Skin of body (tissue), 1 donor: ENCODE measurements at regions not wholly inside any gene's neighbourhood (a gene's known extent, or its start where the extent isn't known, plus 50 kb on each side); places are given as distances from the start of the nearest gene placed in this dataset.
"Not testable (repeated sequence)": the region's sequence is repeated elsewhere in the genome, so short reads cannot be mapped to it uniquely, and the experiment has no call there.

Experiments
- DNase-seq: peaks from one replicate; lab custom pipeline; 2025; lab: John Stamatoyannopoulos, UW

DNA sequence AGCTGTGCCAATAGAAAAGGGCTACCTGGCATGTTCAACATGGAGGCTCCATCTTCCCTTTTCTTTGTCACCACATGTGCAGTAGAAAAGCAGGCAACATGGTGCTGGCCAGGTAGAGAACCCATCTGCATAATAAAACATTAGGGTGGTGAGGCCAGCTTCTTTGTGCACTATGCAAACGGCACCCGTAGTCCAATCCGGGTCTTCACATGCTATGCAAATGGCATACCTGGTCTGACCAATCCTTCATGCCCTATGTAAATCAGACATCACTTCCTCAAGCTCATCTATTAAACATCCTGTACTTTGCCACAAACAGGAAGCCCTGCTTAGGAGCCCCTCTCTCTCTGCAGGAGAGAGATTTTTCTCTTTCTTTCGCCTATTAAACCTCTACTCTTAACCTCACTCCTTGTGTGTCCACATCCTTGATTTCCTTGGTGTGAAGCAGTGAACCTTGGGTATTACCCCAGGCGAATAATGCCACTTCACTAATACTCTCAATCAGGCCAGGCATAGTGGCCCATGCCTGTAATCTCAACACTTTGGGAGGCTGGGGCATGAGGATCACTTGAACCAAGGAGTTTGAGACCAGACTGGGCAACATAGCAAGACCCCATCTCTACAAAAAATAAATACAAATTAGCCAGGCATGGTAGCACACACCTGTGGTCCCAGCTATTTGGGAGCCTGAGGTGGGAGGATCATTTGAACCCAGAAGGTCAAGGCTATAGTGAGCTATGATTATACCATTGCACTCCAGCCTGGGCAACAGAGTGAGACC, 111.3 kb upstream of the MRI1 start:
- no peak for DNase-seq

DNA sequence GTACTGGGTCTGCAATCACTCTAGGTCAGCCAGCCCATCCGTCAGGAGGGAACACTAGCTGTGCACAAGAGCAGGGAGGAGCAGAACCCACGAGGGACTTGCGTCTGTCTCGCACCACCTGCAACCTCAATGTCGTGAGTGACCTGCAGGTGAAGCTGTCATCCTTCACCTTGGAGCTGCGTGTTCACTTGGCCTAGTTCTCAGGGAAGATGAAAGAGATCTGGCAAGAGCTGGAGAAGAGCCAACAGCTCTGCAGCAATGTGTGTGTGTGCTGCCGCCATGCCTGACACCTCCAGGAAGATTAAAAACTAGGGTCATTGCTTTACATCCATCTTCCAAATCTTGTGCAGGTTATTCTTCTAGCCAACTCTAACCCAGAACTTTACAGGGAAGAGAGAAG, 117.6 kb upstream of the MRI1 start:
- no peak for DNase-seq

DNA sequence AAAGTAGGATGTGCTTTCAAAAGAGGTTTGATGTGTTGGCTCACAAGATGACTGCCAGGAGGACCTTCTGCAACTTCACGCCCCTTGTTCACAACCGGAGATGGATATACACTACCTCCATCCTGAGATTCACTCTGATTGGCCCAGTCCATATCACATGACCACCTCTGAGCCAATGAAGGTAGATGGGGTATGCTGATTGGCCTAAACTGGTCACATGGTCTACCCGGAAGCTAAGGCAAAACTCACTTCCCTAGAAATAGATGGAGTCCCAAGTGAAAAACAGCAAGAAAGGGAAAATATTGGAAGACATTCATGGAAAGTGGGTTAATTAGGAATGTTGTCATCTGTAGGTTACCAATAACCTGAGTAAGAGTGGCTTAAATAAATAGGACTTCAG, 119.7 kb upstream of the MRI1 start:
- DNase-seq: no peak

GRCh38 chr19:13640611-13641010, 123.7 kb upstream of the MRI1 start:
- no peak for DNase-seq

DNA sequence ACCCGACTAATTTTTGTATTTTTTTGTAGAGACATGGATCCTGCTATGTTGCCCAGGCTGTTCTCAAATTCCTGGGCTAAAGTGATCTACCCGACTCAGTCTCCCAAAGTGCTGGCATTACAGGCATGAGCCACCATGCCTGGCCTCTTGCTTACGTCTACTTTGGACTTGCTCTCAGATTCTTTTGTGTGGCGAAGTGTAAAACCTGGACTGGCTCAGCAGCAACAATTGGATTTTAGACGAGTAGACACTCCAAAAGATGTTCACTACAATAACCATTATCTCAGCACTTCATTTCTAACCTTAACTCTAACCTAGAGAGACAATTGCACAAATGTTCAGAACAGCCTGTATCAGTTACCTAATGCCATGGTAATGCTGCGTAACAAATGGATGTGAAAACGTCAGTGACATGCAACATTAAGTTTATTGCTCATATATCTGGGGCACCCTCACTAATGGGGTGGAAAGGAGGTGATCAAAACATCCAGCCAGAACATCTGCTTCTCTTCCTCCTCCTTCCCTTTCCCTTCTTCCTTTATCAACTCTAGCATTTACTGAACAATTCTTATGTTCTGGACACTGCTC, 124.9 kb upstream of the MRI1 start:
- DNase-seq: no peak

GRCh38 chr19:13637664-13638063, 126.7 kb upstream of the MRI1 start:
- no peak for DNase-seq

DNA sequence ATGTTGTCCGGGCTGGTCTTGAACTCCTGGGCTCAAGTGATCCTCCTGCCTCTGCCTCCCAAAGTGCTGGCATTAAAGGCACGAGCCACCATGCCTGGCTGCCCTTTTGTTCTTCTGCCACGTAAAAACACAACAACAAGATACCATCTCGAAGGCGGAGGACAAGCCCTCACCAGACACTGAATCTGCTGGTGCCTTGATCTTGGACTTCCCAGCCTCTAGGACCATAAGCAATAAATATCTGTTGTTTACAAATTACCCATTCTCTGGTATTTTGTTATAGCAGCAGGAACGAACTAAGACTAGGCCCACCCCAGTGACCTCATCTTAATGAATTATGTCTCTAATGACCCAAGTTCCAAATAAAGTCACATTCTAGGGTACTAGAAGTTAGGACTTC, 128.4 kb upstream of the CACNA1A start:
- no peak for DNase-seq

GRCh38 chr19:13633522-13633922, 127.2 kb upstream of the CACNA1A start:
- no peak for DNase-seq

DNA sequence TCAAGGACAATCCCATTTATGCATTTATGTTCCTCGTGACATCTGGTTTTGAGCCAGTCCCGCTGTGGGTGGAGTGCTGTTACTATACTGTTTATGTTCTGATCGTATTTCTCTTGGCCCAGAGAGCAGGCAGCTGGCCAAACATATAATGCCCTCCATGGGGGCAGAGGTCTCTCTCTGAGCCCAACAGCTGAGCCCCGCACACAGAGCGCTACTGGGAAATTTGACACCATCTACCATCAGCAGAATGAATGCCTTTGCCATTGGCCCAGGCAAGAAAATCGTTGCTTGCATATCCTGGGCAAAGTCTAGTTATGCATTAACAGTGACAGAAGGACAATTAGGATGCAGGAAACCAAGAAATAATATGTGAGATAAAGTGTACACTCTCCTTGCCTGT, 126.8 kb upstream of the CACNA1A start:
- DNase-seq: peak; percentile 43

GRCh38 chr19:13632164-13632563, 125.9 kb upstream of the CACNA1A start:
- DNase-seq: not testable (repeated sequence)

GRCh38 chr19:13629687-13630357, 123.5 kb upstream of the CACNA1A start:
- no peak for DNase-seq

DNA sequence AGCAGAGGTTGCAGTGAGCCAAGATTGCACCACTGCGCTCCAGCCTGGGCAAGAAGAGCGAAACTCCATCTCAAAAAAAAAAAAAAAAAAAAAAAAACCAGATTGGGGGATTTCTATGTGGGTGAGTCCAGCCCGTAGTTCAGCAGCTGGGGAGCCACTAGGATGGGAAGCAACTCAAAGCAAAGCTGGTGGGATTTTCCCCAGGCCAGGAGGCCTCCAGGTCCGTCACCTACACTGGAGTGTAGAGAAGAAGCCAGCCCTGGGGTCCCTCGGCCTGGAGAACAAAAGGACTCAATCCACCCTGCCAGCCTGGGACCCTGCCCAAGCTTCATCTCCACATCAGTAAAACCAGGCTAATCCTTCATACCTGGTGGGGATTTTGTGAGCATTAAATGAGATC, 121.3 kb upstream of the CACNA1A start:
- no peak for DNase-seq

DNA sequence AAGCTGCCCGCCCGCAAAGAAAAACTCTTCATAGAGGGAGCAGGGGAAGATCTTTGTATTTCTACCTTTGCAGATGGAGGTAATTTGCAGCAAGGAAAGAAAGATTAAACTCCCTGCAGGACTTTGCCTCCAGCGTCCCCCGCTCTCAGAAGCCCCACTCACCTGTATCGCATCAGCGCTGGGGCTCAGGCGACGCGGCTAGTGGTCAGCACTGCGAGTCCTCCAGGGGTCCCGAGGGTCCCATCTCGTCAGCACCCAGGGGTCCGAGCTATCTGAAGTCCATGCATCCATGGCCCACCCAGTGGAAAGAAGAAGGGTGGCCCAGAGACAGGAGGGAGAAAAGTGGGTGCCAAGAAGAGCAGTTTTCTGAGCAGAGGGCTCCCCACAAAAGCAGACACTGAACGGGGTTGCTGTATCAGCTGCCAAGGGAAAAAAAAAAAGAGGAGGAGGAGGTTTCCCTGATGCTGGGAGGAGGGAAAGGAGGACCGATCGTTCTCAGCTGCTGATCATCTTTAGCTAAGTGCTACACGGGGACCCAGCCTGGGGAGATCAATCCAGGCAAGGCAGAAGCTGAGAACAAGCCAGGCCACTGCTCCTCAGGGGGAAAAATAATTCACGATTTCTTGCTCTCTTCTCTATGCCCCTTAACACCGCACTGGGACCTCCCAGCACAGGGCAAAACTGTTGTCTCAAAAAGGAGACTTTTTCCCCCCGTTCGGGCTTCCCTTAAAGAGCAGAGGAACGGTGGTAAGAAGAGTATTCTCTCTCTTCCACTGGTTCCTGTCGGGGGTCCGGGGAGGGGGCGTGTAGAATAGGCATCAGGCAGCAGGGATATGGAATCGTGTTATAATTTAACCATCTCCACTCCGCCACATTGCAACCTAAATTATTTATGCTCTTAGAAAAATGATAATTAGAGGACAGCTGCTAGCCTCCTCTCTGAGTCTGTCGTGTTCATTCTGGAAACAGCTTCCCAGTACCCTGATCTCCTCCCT, 117.7 kb upstream of the CACNA1A start:
- no peak for DNase-seq

DNA sequence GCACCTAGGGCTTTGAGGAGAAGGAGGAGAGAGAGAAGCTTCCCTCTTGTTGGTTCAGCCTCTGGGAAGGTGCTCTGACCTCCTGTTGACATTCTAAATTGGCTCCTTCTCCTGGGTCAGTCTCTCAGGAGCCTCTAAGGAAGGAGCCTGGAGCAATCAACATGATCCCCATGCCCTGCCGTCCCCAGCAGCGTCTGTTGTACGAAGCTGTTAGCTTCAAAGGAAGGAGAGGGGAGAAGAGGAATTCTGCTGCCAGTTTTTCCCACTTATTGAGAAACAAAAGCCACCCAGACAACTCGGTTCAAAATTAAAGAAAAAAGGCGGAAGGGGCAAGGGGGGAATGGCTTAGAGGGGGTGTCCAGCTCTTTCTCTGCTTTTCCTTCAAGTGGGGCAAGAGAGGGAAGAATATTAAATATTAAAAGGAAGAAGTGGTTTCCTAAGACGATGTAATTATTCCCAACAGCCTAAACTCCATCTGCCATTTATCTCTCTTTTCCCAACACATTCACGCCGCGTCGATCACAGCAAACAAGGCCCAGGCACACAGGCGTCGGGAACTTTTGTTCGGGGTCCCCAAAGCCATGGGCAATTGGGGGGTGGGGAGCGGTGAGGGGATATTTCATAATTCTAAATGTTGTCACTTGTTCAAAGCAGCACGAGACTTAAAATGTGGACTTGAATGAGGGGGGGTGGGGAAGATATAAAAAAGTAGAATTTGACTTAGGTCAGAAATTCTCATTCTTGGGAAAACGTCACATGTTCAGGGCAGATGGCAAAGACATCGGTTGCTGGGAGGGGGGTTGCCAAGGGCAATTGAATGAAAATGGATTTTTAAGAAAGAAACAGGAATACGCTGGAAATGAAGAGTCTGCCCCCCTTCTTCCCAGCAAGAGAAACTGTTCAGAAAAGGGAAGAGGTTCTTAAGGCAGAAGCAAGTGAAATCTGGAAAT, 116.8 kb upstream of the CACNA1A start:
- no peak for DNase-seq

- no peak for DNase-seq
Measured at GRCh38 chr19:13621413-13621812, 115.1 kb upstream of the CACNA1A start.

DNA sequence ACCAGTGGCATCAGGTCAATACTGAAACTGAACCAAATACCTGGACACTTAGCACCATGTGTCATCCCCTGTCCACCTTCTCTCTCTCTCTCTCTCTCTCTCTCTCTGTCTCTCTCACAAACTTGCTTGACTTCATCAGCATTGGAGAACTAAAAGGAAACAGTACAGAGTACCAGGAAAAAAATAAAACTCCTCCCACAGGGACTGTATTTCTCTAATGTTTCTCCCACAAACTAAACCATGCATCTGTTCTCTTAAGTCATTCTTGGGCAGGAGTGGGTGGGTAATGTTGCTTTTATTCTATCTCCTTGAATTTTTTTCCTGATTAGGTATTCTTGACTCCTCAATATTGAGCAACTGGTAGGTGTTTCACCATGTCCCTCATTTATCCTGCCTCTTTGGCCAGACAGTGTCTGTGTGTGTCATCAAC, 112.9 kb upstream of the CACNA1A start:
- no peak for DNase-seq

DNA sequence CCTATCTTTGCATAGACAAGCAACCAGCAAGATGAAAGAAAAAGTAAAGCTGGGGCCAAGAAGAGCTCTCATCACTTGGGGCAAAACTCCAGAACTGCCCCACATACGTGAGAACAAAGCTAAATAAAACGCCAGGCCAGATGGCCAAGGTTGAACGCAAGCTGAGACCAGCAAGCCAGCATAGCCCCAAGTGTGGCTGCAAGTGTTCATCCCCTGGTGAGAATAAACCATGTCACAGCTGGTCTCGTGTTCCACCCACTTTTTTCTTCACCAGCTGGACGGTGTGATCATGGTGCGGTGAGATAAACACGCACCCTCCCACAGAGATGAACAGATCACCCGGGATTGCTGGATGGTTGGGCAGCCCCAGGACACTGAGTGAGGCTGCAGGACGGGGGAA, 109.6 kb upstream of the CACNA1A start:
- DNase-seq: no peak

GRCh38 chr19:13613447-13613846, 107.2 kb upstream of the CACNA1A start:
- DNase-seq: no peak

DNA sequence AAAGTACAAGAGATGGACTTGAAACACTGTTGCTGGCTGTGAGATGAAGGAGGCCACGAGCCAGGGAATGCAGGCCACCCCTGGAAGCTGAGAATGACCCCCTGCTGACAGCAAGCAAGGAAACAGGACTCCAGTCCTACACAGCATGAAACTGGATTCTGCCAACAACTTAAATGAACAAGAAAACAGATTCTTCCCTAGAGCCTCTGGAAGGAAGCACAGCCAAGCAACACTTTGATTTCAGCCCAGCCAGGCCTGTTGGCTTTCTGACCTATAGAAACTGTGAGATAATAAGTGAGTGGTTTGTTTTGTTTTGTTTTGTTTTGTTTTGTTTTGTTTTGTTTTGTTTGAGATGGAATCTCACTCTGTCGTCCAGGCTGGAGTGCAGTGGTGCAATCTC, 105.3 kb upstream of the CACNA1A start:
- DNase-seq: no peak

DNA sequence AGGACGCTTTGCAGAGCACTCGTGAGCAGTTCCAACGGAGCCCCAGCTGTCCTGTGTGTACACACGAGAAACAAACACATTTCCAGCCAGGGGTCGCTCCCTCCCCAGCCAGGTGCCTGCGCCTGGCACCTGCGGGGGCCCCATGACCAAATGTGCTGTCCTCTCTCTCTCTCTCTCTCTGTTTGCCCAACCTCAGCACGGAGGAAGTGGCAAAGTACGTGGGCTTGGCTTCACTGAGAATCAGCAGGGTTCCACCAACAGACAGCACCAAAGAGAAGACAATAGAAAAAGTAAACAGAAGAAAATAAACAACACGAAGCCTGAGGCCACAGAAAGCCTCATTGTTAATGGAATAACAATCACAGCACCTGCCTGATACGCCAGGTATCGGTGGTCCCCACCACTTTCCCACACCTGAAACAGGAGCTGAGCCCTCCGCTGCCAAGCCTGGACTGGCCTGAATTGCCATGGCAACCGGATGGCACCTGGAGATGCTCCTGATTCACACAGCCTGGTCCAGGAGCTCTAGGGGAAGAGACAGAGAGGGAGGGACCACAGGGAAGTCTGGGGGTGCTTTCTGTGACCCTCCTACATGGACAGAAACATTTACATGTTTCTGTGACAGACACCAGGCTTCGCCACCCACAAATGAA, 103.9 kb upstream of the CACNA1A start:
- DNase-seq: no peak
